ENCODE measurements at regions not wholly inside any gene's neighbourhood (a gene's known extent, or its start where the extent isn't known, plus 50 kb on each side); places are given as distances from the start of the nearest gene placed in this dataset.

DNA sequence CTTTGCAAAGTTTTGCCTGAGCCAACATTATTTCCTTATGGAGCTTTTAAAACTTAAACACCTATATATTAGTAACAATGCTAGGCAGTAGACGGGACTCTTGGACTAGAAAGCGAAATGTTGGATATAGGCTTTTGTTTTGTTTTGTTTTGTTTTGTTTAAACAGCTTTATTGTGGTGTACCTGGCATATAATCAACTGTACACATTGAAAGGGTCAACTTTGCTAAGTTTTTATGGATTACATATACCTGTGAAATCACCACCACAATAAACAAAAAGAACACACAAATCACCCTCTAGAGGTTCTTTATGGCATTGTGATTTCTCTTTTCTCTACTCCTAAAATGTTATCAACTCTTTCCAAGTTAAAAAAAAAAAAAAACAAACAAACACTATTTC lies 184.9 kb upstream of the LNX1 start:
- no peak overlapping the region for H3K4me3 ChIP-seq (replicated peaks; ENCODE audit: low read depth, low read length)
- H3K36me3 ChIP-seq (ENCODE audit: control insufficient read depth, insufficient read depth, low read length) = no peaks in the 10 kb centered on the region
- DNase-seq (ENCODE audit: extremely low read depth, insufficient read length) = no peak
- H3K27me3 ChIP-seq (replicated peaks; ENCODE audit: control insufficient read depth, insufficient read depth, low read length) = no peaks in the 10 kb centered on the region
- no peak for TF ChIP-seq CTCF (IDR thresholded peaks at IDR 0.05; ENCODE audit: insufficient read depth, low read length, poor library complexity, severe bottlenecking)

- no peaks in the 10 kb centered on the region for H3K27me3 ChIP-seq (replicated peaks; ENCODE audit: control insufficient read depth, insufficient read depth, low read length)
These were observed 184.1 kb upstream of the LNX1 start for GRCh38 chr4:53775381-53775780.

GRCh38 chr4:53771326-53771725 lies 180.0 kb upstream of the LNX1 start:
- no peak for DNase-seq (ENCODE audit: extremely low read depth, insufficient read length)
- Histone ChIP-seq H3K27me3 (replicated peaks; ENCODE audit: control insufficient read depth, insufficient read depth, low read length) (no peaks in the 10 kb centered on the region), H3K36me3 (ENCODE audit: control insufficient read depth, insufficient read depth, low read length) (no peaks in the 10 kb centered on the region), H3K4me3 (replicated peaks; ENCODE audit: low read depth, low read length) (no peak overlapping the region)
- TF ChIP-seq CTCF (IDR thresholded peaks at IDR 0.05; ENCODE audit: insufficient read depth, low read length, poor library complexity, severe bottlenecking) = no peak

More at GRCh38 chr4:53775381-53775780, 184.1 kb upstream of the LNX1 start:
- TF ChIP-seq CTCF (IDR thresholded peaks at IDR 0.05; ENCODE audit: insufficient read depth, low read length, poor library complexity, severe bottlenecking) = no peak
- Histone ChIP-seq H3K36me3 (ENCODE audit: control insufficient read depth, insufficient read depth, low read length) (no peaks in the 10 kb centered on the region), H3K4me3 (replicated peaks; ENCODE audit: low read depth, low read length) (no peak overlapping the region)
- no peak for DNase-seq (ENCODE audit: extremely low read depth, insufficient read length)

- no peaks in the 10 kb centered on the region for H3K36me3 ChIP-seq (ENCODE audit: control insufficient read depth, insufficient read depth, low read length)
- TF ChIP-seq CTCF (IDR thresholded peaks at IDR 0.05; ENCODE audit: insufficient read depth, low read length, poor library complexity, severe bottlenecking) = no peak
- H3K27me3 ChIP-seq (replicated peaks; ENCODE audit: control insufficient read depth, insufficient read depth, low read length) = no peaks in the 10 kb centered on the region
- no peak overlapping the region for H3K4me3 ChIP-seq (replicated peaks; ENCODE audit: low read depth, low read length)
- DNase-seq (ENCODE audit: extremely low read depth, insufficient read length) = no peak
These were observed 176.2 kb upstream of the LNX1 start for GRCh38 chr4:53767482-53767881.

DNA sequence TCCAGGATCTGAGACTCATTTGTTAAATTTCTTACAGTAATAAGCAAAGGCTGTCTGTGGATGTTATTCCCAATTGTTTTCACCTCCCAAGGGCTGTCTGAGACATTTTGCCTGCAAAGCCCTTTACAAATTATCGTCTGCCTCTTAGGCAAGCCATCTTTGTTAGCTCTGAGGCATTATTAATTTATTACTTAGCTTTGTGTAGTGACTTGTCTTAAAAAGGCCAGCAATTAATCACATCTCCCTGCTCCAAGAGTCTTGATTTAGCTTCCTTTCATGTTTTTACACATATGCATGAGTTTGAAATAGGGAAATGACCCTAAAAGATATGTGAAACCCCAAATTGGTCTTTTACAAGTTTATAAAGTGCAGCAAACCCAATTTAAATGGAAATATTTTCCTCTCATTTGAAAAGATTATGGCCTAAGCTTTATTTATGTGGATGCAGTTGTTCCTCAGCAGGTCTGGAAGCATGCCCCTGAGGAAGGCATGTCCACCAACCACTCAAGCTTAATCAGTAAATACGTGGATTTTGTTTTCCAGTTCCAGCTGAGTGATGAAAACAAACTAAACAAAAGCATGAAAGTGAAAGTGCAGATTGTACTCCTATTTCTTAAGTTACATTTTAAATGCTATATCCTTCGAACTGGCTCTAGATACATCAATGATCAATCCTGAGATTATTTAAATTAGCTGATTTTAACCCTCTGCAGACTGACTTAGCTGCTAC lies 173.6 kb upstream of the LNX1 start:
- no peak for DNase-seq (ENCODE audit: extremely low read depth, insufficient read length)
- Histone ChIP-seq H3K4me3 (replicated peaks; ENCODE audit: low read depth, low read length) (no peak overlapping the region), H3K36me3 (ENCODE audit: control insufficient read depth, insufficient read depth, low read length) (no peaks in the 10 kb centered on the region), H3K27me3 (replicated peaks; ENCODE audit: control insufficient read depth, insufficient read depth, low read length) (no peaks in the 10 kb centered on the region)
- no peak for TF ChIP-seq CTCF (IDR thresholded peaks at IDR 0.05; ENCODE audit: insufficient read depth, low read length, poor library complexity, severe bottlenecking)

Data from GM06990 (cell line).